ENCODE measurements at regions not wholly inside any gene's neighbourhood (a gene's known extent, or its start where the extent isn't known, plus 50 kb on each side); places are given as distances from the start of the nearest gene placed in this dataset.

- no peak for ATAC-seq (ENCODE audit: insufficient number of reproducible peaks, low FRiP score, low read depth)
- no peaks in the 10 kb centered on the region for H3K36me3 ChIP-seq
- no peak overlapping the region for H3K27ac ChIP-seq
These were observed 135.1 kb downstream of the TBXT start for GRCh38 chr6:166032366-166033200.

GRCh38 chr6:166031275-166031674, 136.4 kb downstream of the TBXT start:
- H3K4me1 ChIP-seq (ENCODE audit: control insufficient read depth in 1 of 2, low read depth in 2 of 2), result no peaks in the 10 kb centered on the region
- H3K27ac ChIP-seq, result no peak overlapping the region
- ATAC-seq (ENCODE audit: insufficient number of reproducible peaks, low FRiP score, low read depth) (no peak), DNase-seq (ENCODE audit: low spot score) (no peak)
- no peaks in the 10 kb centered on the region for H3K9me3 ChIP-seq
- no peaks in the 10 kb centered on the region for H3K27me3 ChIP-seq (replicated peaks; ENCODE audit: insufficient read depth)
- no peak overlapping the region for H3K4me3 ChIP-seq
- no peak for TF ChIP-seq CTCF (IDR thresholded peaks at IDR 0.05)
- no peaks in the 10 kb centered on the region for H3K36me3 ChIP-seq

More at GRCh38 chr6:166032366-166033200, 135.1 kb downstream of the TBXT start:
- Histone ChIP-seq H3K4me1 (ENCODE audit: control insufficient read depth in 1 of 2, low read depth in 2 of 2) (no peaks in the 10 kb centered on the region), H3K27me3 (replicated peaks; ENCODE audit: insufficient read depth) (no peaks in the 10 kb centered on the region), H3K9me3 (no peaks in the 10 kb centered on the region), H3K4me3 (no peak overlapping the region)
- TF ChIP-seq CTCF (IDR thresholded peaks at IDR 0.05), result no peak
- no peak for DNase-seq (ENCODE audit: low spot score)

- Histone ChIP-seq H3K4me1 (ENCODE audit: control insufficient read depth in 1 of 2, low read depth in 2 of 2) (no peaks in the 10 kb centered on the region), H3K27ac (no peak overlapping the region), H3K27me3 (replicated peaks; ENCODE audit: insufficient read depth) (no peaks in the 10 kb centered on the region), H3K9me3 (no peaks in the 10 kb centered on the region), H3K36me3 (no peaks in the 10 kb centered on the region), H3K4me3 (no peak overlapping the region)
- no peak for TF ChIP-seq CTCF (IDR thresholded peaks at IDR 0.05)
- no peak for ATAC-seq (ENCODE audit: insufficient number of reproducible peaks, low FRiP score, low read depth)
- no peak for DNase-seq (ENCODE audit: low spot score)
These were observed 138.1 kb downstream of the TBXT start for GRCh38 chr6:166029506-166029905.

GRCh38 chr6:166027761-166028160, 139.9 kb downstream of the TBXT start:
- DNase-seq (ENCODE audit: low spot score), result no peak

More at GRCh38 chr6:166027761-166028160, 139.9 kb downstream of the TBXT start:
- Histone ChIP-seq H3K4me3 (no peak overlapping the region), H3K27ac (no peak overlapping the region), H3K4me1 (ENCODE audit: control insufficient read depth in 1 of 2, low read depth in 2 of 2) (no peaks in the 10 kb centered on the region), H3K27me3 (replicated peaks; ENCODE audit: insufficient read depth) (no peaks in the 10 kb centered on the region), H3K9me3 (no peaks in the 10 kb centered on the region), H3K36me3 (no peaks in the 10 kb centered on the region)
- no peak for ATAC-seq (ENCODE audit: insufficient number of reproducible peaks, low FRiP score, low read depth)
- TF ChIP-seq CTCF (IDR thresholded peaks at IDR 0.05), result no peak

Data from thoracic aorta (tissue), 2 donors.